GM23338 (cell line): ENCODE measurements at regions not wholly inside any gene's neighbourhood (a gene's known extent, or its start where the extent isn't known, plus 50 kb on each side); places are given as distances from the start of the nearest gene placed in this dataset.

ENCODE experiments used
- ATAC-seq: fragments of 200-7000 bp; cut with Tn5 transposase; 3 replicates; pipeline ENCODE4 v1.9.1; 2020
- DNase-seq: peaks from one replicate; pipeline ENCODE4 v3.0.0-alpha.2; 2015; ENCODE audit warnings: low spot score
- H2AFZ ChIP-seq: fragments of 200-600 bp; sonication (generic); 2 replicates; pipeline ENCODE4 v1.8.0; 2016; ENCODE audit warnings: antibody characterized with exemption, mild to moderate bottlenecking, moderate library complexity
- H3F3A ChIP-seq: fragments of 200-600 bp; sonication (generic); replicated peaks from 2 replicates; pipeline ENCODE4 v1.8.0; 2017; ENCODE audit warnings: antibody characterized with exemption, mixed run types, low read depth
- H3K27ac ChIP-seq: fragments of 200-600 bp; sonication (generic); 2 replicates; pipeline ENCODE4 v1.6.1; 2016; ENCODE audit warnings: low read depth
- H3K27me3 ChIP-seq: fragments of 200-600 bp; sonication (generic); 2 replicates; pipeline ENCODE4 v1.8.0; 2016; ENCODE audit warnings: mild to moderate bottlenecking, mixed run types, moderate library complexity; ENCODE audit not compliant: insufficient read depth
- H3K36me3 ChIP-seq: fragments of 200-600 bp; sonication (generic); 2 replicates; pipeline ENCODE4 v1.8.0; 2016; ENCODE audit warnings: mild to moderate bottlenecking; ENCODE audit not compliant: insufficient read depth
- H3K4me1 ChIP-seq: fragments of 200-600 bp; sonication (generic); 2 replicates; pipeline ENCODE4 v1.8.0; 2016; ENCODE audit warnings: mild to moderate bottlenecking, moderate library complexity; ENCODE audit not compliant: insufficient read depth
- H3K4me2 ChIP-seq: fragments of 200-600 bp; sonication (generic); 2 replicates; pipeline ENCODE4 v1.7.1; 2017; ENCODE audit warnings: mixed run types
- H3K4me3 ChIP-seq: fragments of 200-600 bp; sonication (generic); 2 replicates; pipeline ENCODE4 v1.6.1; 2016; ENCODE audit warnings: mixed run types
- H3K79me2 ChIP-seq: fragments of 200-600 bp; sonication (generic); replicated peaks from 2 replicates; pipeline ENCODE4 v1.8.0; 2017; ENCODE audit warnings: mild to moderate bottlenecking; ENCODE audit not compliant: insufficient read depth
- H3K9me2 ChIP-seq: fragments of 200-600 bp; sonication (generic); 2 replicates; pipeline ENCODE4 v1.8.0; 2017; ENCODE audit not compliant: insufficient read depth
- H4K20me1 ChIP-seq: fragments of 200-600 bp; sonication (generic); replicated peaks from 2 replicates; pipeline ENCODE4 v1.8.0; 2017; ENCODE audit warnings: mild to moderate bottlenecking; ENCODE audit not compliant: insufficient read depth
- H3K27ac Mint-ChIP-seq: 2 replicates; pipeline ENCODE4 v1.8.0; 2020; ENCODE audit warnings: inconsistent platforms, mild to moderate bottlenecking, moderate library complexity, mixed read lengths
- H3K27me3 Mint-ChIP-seq: 3 replicates; pipeline ENCODE4 v1.8.0; 2022; ENCODE audit warnings: low read depth, mild to moderate bottlenecking, moderate library complexity, mixed read lengths, inconsistent platforms; ENCODE audit not compliant: insufficient read depth, poor library complexity
- H3K36me3 Mint-ChIP-seq: 3 replicates; pipeline ENCODE4 v1.8.0; 2021; ENCODE audit warnings: low read depth, mild to moderate bottlenecking, inconsistent platforms, moderate library complexity, mixed read lengths
- H3K4me1 Mint-ChIP-seq: 3 replicates; pipeline ENCODE4 v1.8.0; 2020; ENCODE audit warnings: mild to moderate bottlenecking, inconsistent platforms, mixed read lengths
- H3K4me3 Mint-ChIP-seq: 3 replicates; pipeline ENCODE4 v1.8.0; 2021; ENCODE audit warnings: moderate library complexity, mild to moderate bottlenecking, inconsistent platforms, mixed read lengths
- H3K9me3 Mint-ChIP-seq: 3 replicates; pipeline ENCODE4 v1.8.0; 2020; ENCODE audit warnings: moderate library complexity, mild to moderate bottlenecking, inconsistent platforms, mixed read lengths
- CREB1 ChIP-seq: fragments of 250-450 bp; sonication (Bioruptor Pico); IDR thresholded peaks from 2 replicates; pipeline ENCODE4 v1.5.0; 2020; ENCODE audit warnings: low read depth, mild to moderate bottlenecking, moderate library complexity
- CTCF ChIP-seq, 2 experiments: fragments of 200-600 bp in 1 of 2; sonication (generic) in 1 of 2; conservative IDR thresholded peaks; 2 replicates each; pipeline versions ENCODE4 v1.5.1 to v1.6.1; 2016 to 2017; ENCODE audit warnings: antibody characterized with exemption in 2 of 2, low read depth in 2 of 2, mild to moderate bottlenecking in 2 of 2, moderate library complexity in 1 of 2
- ETS1 ChIP-seq: IDR thresholded peaks from 2 replicates; pipeline ENCODE4 v1.6.1; 2016; ENCODE audit warnings: antibody characterized with exemption
- EZH2 ChIP-seq: fragments of 200-600 bp; sonication (generic); IDR thresholded peaks from one replicate; pipeline ENCODE4 v1.8.0; 2017; ENCODE audit warnings: antibody characterized with exemption, mild to moderate bottlenecking, low read depth; ENCODE audit not compliant: unreplicated experiment
- EZH2phosphoT487 ChIP-seq: fragments of 200-600 bp; sonication (generic); IDR thresholded peaks from one replicate; pipeline ENCODE4 v1.8.1; 2018; ENCODE audit warnings: antibody characterized with exemption; ENCODE audit not compliant: unreplicated experiment
- JUNB ChIP-seq: IDR thresholded peaks from one replicate; pipeline ENCODE4 v1.6.1; 2016; ENCODE audit warnings: antibody characterized with exemption; ENCODE audit not compliant: unreplicated experiment
- NANOG ChIP-seq: IDR thresholded peaks from 2 replicates; pipeline ENCODE4 v1.6.1; 2016; ENCODE audit warnings: antibody characterized with exemption, borderline replicate concordance
- POLR2AphosphoS5 ChIP-seq: IDR thresholded peaks from 2 replicates; pipeline ENCODE4 v1.6.1; 2016; ENCODE audit warnings: antibody characterized with exemption, low read depth
- REST ChIP-seq: IDR thresholded peaks from one replicate; pipeline ENCODE4 v1.6.1; 2018; ENCODE audit warnings: antibody characterized with exemption; ENCODE audit not compliant: unreplicated experiment
- STAT1 ChIP-seq: IDR thresholded peaks from one replicate; pipeline ENCODE4 v1.6.1; 2016; ENCODE audit warnings: antibody characterized with exemption; ENCODE audit not compliant: unreplicated experiment
- ZNF114 ChIP-seq: fragments of 250-450 bp; sonication (Bioruptor Pico); IDR thresholded peaks from 2 replicates; pipeline ENCODE4 v1.5.0; 2020; ENCODE audit warnings: mild to moderate bottlenecking, moderate library complexity
- ZNF331 ChIP-seq: fragments of 250-450 bp; sonication (Bioruptor Pico); IDR thresholded peaks from 2 replicates; pipeline ENCODE4 v1.5.0; 2020; ENCODE audit warnings: low read depth, mild to moderate bottlenecking, moderate library complexity
- ZNF462 ChIP-seq: fragments of 250-450 bp; sonication (Bioruptor Pico); IDR thresholded peaks from 2 replicates; pipeline ENCODE4 v1.5.0; 2020; ENCODE audit warnings: mild to moderate bottlenecking, moderate library complexity

- Histone ChIP-seq H3K27me3 (no peaks in the 10 kb centered on the region), H3K9me2 (no peaks in the 10 kb centered on the region), H3K4me3 (no peak overlapping the region), H3K36me3 (no peaks in the 10 kb centered on the region), H4K20me1 (no peaks in the 10 kb centered on the region), H3F3A (no peaks in the 10 kb centered on the region), H3K4me1 (no peaks in the 10 kb centered on the region), H3K4me2 (no peak overlapping the region), H2AFZ (no peak overlapping the region), H3K79me2 (no peaks in the 10 kb centered on the region), H3K27ac (no peak overlapping the region)
- DNase-seq = no peak
- no peak overlapping the region for H3K4me3 Mint-ChIP-seq
- H3K4me1 Mint-ChIP-seq = no peaks in the 10 kb centered on the region
- ATAC-seq = no peak
- H3K36me3 Mint-ChIP-seq = no peaks in the 10 kb centered on the region
- no peak overlapping the region for H3K27ac Mint-ChIP-seq
- TF ChIP-seq ETS1 = no peak
- no peak for TF ChIP-seq EZH2phosphoT487
- TF ChIP-seq CREB1 (CRISPR knock-in tag) = no peak
- no peak for TF ChIP-seq EZH2
- TF ChIP-seq POLR2AphosphoS5 = no peak
- no peak for TF ChIP-seq STAT1
- TF ChIP-seq ZNF462 (CRISPR knock-in tag) = no peak
- no peak for TF ChIP-seq ZNF331 (CRISPR knock-in tag)
- TF ChIP-seq ZNF114 = no peak
- no peak for TF ChIP-seq CTCF (conservative IDR thresholded peaks at IDR 0.05; ENCODE audit: low read depth in 2 of 2)
- TF ChIP-seq JUNB = no peak
- TF ChIP-seq NANOG = no peak
- no peak for TF ChIP-seq REST
- H3K27me3 Mint-ChIP-seq = peaks cover 3% of the 10 kb centered on the region
- peaks cover under 1% of the 10 kb centered on the region; the same call in 1 of the 3 replicates for H3K9me3 Mint-ChIP-seq
These were observed 1415.8 kb upstream of the B3GALT2 start for GRCh38 chr1:194602184-194602583.
